Colonic mucosa (tissue), 4 donors: ENCODE measurements at regions not wholly inside any gene's neighbourhood (a gene's known extent, or its start where the extent isn't known, plus 50 kb on each side); places are given as distances from the start of the nearest gene placed in this dataset.

Experiments used
- DNase-seq: peaks from one replicate; pipeline ENCODE4 v3.0.0-alpha.2; 2020
- H3K27ac ChIP-seq: fragments of 200-600 bp; one replicate; pipeline ENCODE4 v1.8.0; 2021
- H3K27me3 ChIP-seq: fragments of 200-600 bp; one replicate; pipeline ENCODE4 v1.8.0; 2021
- H3K36me3 ChIP-seq: fragments of 200-600 bp; one replicate; pipeline ENCODE4 v1.8.0; 2021
- H3K4me1 ChIP-seq: fragments of 200-600 bp; one replicate; pipeline ENCODE4 v1.8.0; 2021; ENCODE audit warnings: mild to moderate bottlenecking
- H3K4me3 ChIP-seq: fragments of 200-600 bp; one replicate; pipeline ENCODE4 v1.8.0; 2021
- H3K9ac ChIP-seq, 2 donors: one replicate each; pipeline ENCODE4 v1.7.0; 2013; ENCODE audit warnings: control low read depth in 2 of 2, low read depth in 2 of 2, low read length in 2 of 2
- H3K9me3 ChIP-seq: fragments of 200-600 bp; one replicate; pipeline ENCODE4 v1.8.0; 2021
- CTCF ChIP-seq: fragments of 200-600 bp; IDR thresholded peaks from one replicate; pipeline ENCODE4 v1.8.0; 2022; ENCODE audit warnings: antibody characterized with exemption, mild to moderate bottlenecking
- intact Hi-C: fragments of 100-400 bp; cut with DNase I; formaldehyde crosslinking; loops from one replicate; pipeline ENCODE4 v1.14.1; 2022
- donor health status: healthy.
- donor health status: DM: no; HTN: no; CAD: no.
- donor health status: DM: no; HTN: no; CAD: no.

- Histone ChIP-seq H3K36me3 (no peaks in the 10 kb centered on the region), H3K9me3 (no peaks in the 10 kb centered on the region), H3K9ac (no peak overlapping the region), H3K27me3 (no peaks in the 10 kb centered on the region), H3K4me1 (no peaks in the 10 kb centered on the region), H3K27ac (no peak overlapping the region), H3K4me3 (no peak overlapping the region)
- no peak for TF ChIP-seq CTCF
- intact Hi-C loops: no loop called here
- DNase-seq: no peak
These were observed 76.9 kb downstream of the FAM50B start for GRCh38 chr6:3926150-3926482.

- no peak overlapping the region for H3K9ac ChIP-seq
- no peak for TF ChIP-seq CTCF
- H3K4me1 ChIP-seq: no peaks in the 10 kb centered on the region
- DNase-seq: no peak
- H3K9me3 ChIP-seq: no peaks in the 10 kb centered on the region
- no peaks in the 10 kb centered on the region for H3K27me3 ChIP-seq
- intact Hi-C loops: no loop called here
- H3K4me3 ChIP-seq: no peak overlapping the region
- no peaks in the 10 kb centered on the region for H3K36me3 ChIP-seq
- H3K27ac ChIP-seq: no peak overlapping the region
These were observed 78.9 kb downstream of the FAM50B start for GRCh38 chr6:3928111-3928510.

- no peaks in the 10 kb centered on the region for H3K36me3 ChIP-seq
- no peaks in the 10 kb centered on the region for H3K27me3 ChIP-seq
- H3K4me3 ChIP-seq: no peak overlapping the region
- intact Hi-C loops: no loop called here
- DNase-seq: no peak
- no peaks in the 10 kb centered on the region for H3K9me3 ChIP-seq
- no peak overlapping the region for H3K9ac ChIP-seq
- TF ChIP-seq CTCF: no peak
- no peaks in the 10 kb centered on the region for H3K4me1 ChIP-seq
- H3K27ac ChIP-seq: no peak overlapping the region
These were observed 80.2 kb downstream of the FAM50B start for GRCh38 chr6:3929281-3929798.

GRCh38 chr6:3937438-3937837 is 88.3 kb downstream of the FAM50B start:
- Histone ChIP-seq H3K4me1 (no peaks in the 10 kb centered on the region), H3K27me3 (no peaks in the 10 kb centered on the region), H3K9ac (no peak overlapping the region), H3K9me3 (no peaks in the 10 kb centered on the region), H3K4me3 (no peak overlapping the region), H3K36me3 (no peaks in the 10 kb centered on the region), H3K27ac (no peak overlapping the region)
- TF ChIP-seq CTCF: no peak
- intact Hi-C loops: loop anchor here (10.0 kb wide), 1 partner anchor 93 kb away; the partner anchor contains the start of gene FAM50B
- no peak for DNase-seq

GRCh38 chr6:3938715-3939367 is 89.7 kb downstream of the FAM50B start:
- Histone ChIP-seq H3K9me3 (no peaks in the 10 kb centered on the region), H3K4me3 (no peak overlapping the region), H3K27me3 (no peaks in the 10 kb centered on the region), H3K9ac (no peak overlapping the region), H3K36me3 (no peaks in the 10 kb centered on the region), H3K27ac (no peak overlapping the region), H3K4me1 (no peaks in the 10 kb centered on the region)
- intact Hi-C loops: loop anchor here (10.0 kb wide), 1 partner anchor 94 kb away; the partner anchor contains the start of gene FAM50B
- no peak for DNase-seq
- no peak for TF ChIP-seq CTCF
